ENCODE measurements at regions not wholly inside any gene's neighbourhood (a gene's known extent, or its start where the extent isn't known, plus 50 kb on each side); places are given as distances from the start of the nearest gene placed in this dataset.
"Not testable (repeated sequence)": the region's sequence is repeated elsewhere in the genome, so short reads cannot be mapped to it uniquely, and the experiment has no call there.

DNA sequence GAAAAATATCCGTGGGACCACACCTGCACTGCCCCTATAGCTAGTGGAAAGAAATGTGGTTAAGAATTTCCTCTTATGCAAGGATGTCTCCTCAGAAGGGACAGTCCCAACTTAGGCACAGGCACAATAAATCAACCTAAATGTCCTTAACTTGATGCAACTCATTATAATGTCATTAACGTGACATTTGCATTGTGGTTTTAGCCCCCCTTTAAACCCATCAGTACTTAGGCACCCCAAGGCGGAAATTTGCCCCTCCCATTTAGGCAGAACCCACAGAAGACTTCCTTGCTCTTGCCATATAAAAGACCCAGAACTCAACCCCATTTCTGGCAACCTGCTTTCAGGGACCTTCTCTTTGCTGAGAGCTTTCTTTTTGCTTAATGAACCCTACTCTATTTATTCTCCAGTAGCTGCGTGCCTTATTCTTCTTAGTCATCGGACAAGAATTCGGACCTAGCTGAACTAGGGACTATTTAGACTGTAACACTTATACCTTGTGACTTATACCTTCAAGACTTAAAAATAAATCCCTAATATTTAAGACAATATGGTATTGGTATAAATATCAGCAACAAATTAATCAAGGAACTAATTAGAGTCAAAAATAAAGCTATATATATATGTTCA lies 1281.6 kb upstream of the TMEFF2 start:
- DNase-seq: no peak

DNA sequence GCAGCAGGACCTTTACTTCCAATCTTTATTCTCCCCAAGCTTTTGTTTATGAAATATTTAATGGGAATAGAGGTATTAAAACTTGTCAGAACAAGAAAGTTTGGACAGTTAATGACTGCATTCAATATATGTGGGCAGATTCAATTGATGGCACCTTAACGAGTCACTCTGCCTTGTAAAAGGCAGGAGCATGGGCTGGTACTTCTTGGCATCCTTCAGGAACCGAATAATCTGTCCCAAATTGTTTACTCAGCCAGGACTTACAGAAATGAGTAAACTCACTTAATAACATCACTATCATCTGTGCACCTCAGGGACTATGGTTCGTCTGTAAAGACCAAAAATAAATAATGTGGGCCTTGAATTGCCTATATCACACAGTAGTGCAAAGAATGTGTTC lies 1280.3 kb upstream of the TMEFF2 start:
- no peak for DNase-seq

DNA sequence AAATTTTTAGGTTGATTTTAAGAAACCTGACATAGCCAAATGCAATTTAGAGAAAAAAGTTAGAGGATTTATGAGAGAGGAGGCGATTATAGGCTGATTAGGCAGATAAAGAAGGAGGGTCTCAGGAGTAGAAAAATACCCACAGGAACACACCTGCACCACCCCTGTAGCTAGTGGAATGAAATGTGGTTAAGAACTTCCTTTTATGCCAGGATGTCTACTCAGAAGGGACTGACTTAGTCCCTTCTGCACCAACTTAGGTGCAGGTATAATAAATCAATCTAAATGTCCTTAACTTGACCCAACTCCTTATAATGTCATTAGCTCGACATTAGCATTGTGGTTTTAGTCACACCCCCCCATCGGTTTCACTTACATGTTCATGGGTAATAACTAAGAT lies 1274.5 kb upstream of the TMEFF2 start:
- DNase-seq: no peak

DNA sequence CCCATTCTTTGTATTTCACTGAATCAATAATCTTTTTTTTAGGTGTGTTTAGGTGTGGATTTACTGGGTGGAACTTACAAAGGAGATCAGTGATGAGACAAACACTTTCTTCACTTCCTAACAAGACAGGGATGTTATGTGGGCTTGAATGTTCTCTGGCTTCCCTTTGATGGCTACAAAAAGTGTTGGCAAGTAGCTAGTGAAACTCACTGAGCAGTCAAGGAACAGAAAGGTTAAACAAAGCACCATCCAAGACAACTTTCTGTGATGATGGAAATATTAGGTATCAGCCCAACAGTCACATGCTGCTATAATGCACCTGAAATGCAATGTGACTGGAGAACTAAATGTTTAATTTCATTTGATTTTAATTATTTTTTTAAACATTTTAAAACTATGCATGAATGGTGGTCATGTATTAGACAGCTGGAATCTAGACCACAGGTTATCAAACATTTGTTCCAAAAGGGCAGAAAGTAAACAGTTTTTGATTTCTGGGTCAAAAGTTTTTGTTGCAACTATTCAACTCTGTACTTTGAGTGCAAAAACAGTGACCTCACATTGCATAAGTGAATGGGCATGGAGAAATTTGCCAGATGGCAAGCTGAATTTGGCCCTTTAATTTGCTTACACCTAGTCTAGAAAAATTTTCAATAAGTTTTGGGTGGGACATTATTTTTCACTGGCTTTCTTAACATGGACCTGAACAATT lies 1272.7 kb upstream of the TMEFF2 start:
- DNase-seq: no peak

DNA sequence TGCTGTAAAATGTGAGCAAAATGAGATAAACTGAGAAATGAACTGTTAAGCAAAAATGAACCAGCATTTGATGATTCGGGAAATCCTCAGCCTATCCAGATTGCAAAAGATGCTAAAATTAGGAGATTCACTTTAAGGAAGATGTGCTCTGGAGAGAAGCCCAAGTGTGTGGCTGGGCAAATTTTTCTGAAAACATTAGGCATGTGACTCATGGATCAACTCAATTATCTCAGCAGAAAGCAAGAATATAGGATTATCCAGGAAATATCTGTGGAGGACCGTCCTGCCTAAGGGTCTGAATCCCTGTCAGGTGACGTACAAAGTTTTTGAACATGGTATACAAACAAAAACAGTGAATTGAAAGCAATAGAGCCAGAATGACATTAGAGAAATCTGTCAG lies 1268.3 kb upstream of the TMEFF2 start:
- DNase-seq: peak in 1 of 3 donors; percentile 7

DNA sequence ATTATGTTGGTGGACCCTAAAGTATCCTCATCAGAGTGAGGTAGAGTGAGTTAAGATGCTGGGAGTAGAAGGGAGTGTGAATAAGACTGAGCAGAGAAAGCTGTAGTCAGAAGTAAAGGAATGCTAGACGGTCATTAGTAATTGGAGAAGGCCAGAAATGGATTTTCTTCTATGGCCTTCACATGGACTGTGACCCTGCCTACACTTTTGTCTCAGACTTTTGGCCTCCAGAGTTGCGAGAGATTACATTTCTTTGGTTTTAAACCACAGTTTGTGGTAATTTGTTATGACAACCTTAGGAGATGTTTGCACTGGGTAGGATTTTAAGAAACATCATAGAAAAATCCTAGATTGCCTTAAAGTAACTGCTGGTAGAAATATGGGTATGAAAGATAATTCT lies 1267.7 kb upstream of the TMEFF2 start:
- no peak for DNase-seq

DNA sequence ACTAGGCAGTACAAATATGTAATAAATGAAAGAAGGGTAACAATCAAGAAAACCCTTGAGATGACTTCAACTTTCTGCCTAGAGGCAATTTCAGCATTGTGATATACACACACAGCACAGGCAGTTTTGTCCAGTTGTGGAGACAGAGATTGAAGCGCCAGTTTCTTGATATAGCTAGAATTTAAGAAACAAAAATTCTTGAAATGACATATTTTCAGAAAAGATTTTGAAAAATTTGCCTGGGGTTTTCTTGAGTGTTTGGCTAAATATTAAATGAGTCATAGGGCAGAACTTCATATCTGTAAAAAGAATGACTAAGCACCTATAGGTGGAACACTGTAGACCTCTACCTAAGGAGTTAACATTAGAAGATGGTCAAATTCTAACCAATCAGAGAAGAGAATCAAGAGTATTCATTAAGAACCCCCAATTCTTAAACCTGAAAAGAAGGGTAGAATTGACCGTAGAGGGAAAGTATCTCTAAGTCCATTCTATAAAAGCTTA lies 1266.8 kb upstream of the TMEFF2 start:
- DNase-seq: no peak

DNA sequence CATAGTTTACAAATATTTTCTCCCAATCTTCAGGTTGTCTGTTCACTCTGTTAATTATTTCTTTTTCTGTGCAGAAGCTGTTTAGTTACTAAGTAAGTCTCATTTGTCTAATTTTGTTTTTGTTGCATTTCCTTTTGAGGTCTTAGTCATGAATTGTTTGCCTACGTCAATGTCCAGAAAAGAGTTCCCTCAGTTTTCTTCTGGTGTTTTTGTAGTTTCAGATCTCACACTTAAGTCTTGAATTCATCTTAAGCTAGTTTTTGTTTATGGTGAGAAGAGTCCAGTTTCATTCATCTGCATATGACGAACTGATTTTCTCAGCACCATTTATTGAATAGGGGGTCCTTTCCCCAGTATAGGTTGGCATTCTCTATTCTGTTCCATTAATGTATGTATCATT lies 1252.2 kb upstream of the TMEFF2 start:
- DNase-seq: no peak

DNA sequence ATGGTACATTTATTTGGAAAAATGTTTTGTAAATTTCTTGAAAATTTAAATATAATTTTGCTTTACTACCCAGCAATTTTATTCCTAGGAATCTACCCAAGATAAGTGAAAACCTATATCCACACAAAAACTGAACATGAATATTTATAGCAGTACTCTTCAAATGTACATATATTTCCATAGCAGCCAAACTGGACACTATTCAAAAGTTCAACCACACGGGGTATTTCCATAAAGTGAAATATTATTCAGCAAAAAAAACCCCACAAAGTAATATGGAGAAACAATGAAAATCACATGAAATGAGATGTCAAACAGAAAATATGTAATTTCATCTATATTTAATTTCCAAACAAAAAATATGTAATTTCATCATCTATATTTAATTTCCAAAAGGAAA lies 1247.6 kb upstream of the TMEFF2 start:
- no peak for DNase-seq

DNA sequence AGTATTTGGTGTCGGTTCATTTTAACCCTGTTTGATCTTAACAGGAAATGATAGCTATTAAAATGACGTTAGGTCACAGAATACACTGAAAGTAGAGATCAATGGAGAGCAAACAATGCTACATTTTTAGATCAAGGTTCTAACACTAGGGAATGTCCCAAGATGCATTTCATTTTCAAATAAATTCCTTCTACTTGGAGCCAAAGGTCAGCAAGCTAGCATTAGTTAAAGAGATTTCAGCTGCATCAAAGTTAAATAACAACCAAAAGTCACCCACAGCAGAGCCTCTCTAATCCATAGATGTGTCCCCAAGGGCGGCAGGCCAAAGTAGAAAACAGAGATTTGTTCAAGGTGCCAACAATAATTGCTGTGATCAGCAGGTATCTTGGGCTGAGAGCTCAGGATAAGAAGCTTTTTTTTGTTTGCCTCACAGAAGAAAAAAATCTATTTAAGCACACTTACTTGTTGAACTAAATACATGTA lies 1233.6 kb upstream of the TMEFF2 start:
- DNase-seq: no peak

DNA sequence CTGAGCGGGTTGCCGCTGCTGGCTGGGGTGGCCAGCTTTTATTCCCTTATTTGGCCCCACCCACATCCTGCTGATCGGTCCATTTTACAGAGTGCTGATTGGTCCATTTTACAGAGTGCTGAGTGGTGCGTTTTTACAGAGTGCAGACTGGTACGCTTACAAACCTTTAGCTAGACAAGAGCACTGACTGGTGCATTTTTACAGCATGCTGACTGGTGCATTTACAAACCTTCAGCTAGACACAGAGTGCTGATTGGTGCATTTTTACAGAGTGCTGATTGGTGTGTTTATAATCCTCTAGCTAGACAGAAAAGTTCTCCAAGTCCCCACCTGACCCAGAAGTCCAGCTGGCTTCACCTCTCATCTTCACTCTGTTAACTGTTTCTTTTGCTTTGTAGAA lies 1217.6 kb upstream of the TMEFF2 start:
- DNase-seq: not testable (repeated sequence)

DNA sequence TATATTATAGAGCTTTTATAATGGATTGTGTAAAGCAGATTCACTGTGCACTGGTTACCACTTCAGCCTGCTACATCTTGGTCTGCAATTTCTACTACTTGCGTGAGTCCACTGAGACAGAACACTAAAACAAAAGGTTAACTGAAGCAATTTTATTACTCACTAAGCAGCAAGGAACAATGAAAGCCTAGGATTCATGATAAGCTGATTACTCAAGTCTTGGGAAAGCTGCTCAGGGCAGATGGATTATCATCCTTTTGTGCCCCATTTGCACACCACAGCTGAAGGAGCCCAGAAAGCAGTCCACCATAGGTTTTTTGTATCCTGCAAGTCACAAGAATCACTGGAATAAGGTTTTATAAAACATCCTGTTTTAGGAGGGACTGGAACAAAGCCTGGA lies 1215.2 kb upstream of the TMEFF2 start:
- no peak for DNase-seq

DNA sequence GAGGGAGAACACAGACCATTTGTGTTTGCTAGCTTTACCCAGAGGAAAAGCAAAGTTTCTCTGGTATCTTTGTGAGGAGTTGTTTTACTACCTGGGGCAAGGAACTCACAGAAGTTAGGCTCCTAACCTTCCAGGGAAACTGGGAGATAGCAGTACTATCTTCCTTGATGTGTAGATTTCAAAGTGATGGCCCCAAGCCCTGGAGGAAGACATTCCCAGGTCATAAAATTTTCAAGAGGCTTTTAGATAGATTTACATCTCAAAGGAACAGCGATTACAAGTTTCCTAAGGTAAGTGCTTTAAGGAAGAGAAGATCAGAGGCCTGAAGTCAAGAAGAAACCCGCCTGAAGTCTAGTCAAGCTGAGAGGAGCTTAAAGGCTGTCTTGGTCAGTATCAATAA lies 1187.8 kb upstream of the TMEFF2 start:
- no peak for DNase-seq

DNA sequence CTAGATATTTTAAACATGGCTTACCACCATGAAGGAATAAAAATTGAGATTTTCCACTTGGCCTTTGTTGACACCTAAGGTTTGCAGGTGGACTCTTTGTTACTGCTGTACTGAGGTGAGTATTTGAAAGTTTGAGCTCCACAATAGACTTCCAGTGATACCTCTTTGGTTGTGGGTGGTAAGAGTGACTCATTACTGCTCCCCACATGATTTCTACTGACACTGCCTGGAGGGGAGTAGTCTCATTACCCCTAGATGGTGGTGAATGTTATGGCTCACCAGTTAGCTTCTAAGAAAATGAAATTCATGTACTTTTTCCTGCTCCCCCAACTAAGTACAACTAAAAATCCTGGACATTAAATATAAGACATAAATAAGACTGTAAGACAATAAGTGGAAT lies 1183.1 kb upstream of the TMEFF2 start:
- DNase-seq: no peak

DNA sequence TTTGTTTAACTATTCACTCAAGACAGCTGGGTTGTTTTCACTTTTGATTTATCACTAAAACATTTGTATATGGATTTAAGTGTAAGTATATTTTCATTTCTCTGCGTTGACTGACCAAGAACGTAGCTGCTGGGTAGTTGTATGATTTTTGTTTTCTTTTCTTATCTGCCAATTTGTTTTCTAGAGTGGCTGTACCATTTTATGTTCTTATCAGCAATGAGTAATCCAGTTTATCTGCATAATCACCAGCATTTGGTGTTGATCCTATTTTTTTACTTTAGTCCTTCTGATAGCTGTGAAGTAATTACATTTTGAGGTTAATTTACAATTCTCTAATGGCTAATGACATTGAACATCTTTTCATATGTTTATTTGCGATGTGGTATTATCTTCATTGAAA lies 1178.4 kb upstream of the TMEFF2 start:
- no peak for DNase-seq

DNA sequence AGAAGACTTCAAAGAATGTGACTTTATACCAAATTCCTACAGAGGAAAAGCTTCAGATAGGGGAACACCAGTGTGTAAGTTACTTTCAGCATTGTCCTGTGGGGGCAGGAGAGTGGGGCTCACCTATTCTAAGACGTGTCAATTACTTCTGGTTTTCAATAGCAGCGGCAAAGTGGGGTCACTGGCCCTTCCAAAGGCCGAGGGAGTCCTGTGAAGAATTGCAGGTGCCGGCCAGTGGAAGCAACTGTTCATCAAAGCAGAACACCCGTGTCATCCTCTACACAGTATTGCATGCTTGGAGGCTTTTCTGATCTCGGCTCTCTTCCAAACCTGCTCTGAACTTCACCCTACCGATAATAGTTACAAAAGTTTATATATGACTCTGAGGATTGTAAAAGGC lies 1176.5 kb upstream of the TMEFF2 start:
- DNase-seq: no peak

DNA sequence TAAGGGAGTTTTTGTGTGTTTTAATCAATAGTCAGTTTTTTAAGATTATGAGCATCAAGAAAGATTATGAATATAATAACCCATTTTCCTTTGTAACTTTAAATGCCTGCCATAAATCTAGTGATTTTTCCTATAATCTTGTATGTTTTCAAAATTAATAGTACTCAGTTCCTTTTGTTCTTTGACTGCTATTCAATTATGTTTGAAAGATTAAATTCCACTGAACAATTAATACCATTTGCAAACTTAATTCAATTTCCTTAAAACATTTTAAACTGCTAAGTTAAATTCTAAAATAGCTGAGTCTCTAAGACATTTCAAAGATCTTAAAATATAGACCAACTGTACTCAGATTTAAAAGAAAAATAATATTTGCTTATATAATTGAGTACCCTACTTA lies 1173.9 kb upstream of the TMEFF2 start:
- DNase-seq: no peak

DNA sequence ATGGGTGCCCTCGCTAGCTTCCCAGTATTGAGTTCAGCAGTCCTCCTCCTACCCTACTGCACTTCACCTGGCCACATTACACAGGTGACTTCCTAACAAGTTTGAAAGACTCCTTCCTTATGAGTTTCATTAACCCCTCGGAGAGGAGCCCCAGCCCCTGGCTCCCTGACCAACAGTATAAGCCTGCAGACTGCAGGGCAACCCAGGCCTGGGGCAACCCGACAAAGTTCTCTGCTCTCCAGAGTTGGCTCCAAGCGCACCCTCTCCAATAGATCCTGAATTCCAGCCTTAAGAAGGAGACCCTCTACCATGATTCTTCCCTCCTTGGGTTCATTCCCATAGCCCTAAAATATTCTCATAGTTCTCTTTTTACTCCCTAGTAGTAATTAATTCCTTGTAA lies 1162.8 kb upstream of the TMEFF2 start:
- DNase-seq: no peak

DNA sequence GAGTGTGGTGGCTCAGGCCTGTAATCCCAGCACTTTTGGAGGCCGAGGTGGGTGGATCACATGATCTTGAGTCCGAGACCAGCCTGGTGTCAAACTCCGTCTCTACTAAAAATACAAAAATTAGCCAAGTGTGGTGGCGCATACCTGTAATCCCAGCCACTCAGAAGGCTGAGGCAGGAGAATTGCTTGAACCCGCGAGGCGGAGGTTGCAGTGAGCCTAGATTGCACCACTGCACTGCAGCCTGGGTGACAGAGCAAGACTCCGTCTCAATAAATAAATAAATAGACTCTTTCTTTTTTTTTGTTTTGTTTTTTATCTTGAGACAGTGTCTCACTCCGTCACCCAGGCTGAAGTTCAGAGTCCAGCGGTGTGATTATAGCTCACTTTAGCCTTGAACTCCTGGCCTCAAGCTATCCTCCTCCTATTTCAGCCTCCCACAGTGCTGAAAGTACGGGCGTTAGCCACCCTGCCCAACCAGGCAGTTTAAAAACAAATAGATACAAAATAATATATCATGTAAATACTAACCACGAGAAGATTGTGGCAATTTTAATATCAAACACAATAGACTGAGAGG lies 1158.0 kb upstream of the TMEFF2 start:
- DNase-seq: not testable (repeated sequence)

DNA sequence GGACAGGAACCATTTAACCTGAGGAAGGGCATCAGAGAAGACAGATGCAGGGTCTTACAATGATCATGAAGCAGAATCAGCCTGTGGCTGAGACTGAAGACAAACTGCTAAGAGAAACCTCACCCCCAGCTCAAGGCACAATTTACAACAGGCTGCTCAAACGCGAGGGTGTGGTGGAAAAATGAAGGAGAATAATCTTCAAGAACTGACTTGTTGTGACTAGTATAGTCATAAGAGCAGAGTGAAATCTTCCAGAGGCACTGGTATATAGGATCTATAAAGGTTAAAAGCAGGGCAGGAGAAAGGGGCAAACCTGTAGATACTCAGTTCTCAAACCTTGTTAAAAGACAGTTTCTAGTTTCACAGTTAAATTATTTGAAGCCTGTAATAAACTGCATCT lies 1155.8 kb upstream of the TMEFF2 start:
- DNase-seq: no peak

DNA sequence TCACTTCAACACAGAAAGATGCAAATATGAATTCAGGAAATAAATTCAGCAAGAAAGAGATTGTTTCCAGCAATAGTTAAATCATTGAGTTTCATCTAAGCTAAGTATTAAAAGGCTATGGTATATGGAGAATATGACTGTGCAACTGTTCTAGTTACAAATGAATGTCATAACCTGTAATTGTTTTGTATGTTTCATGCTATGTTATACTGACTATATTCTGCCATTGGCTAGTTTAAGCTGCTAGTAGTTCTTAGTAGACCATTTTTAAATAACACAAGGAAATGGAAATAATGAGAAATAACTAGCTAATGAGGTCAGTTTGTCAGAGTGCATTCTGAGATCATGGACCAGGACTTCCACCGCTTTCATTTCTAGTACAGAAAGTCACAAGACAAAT lies 1154.9 kb upstream of the TMEFF2 start:
- no peak for DNase-seq

DNA sequence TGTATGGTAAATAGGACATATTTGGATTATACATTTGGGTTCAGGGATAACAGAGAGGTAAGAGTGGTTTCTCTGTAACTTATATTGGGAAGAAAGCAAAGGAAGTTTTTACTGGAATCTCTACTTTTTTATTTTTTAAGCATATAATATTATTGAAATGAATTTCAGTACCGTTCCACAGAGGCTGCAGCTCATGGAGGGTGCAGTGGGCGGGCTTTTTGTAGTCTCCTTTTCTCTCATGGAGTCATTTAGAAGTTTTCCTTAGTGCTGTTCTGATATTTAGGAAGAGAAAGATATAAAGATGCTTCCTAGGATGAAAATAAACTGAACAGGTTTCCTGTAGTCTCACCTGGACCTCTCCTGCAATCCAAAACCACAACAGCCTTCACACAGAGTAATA lies 1153.3 kb upstream of the TMEFF2 start:
- DNase-seq: no peak

DNA sequence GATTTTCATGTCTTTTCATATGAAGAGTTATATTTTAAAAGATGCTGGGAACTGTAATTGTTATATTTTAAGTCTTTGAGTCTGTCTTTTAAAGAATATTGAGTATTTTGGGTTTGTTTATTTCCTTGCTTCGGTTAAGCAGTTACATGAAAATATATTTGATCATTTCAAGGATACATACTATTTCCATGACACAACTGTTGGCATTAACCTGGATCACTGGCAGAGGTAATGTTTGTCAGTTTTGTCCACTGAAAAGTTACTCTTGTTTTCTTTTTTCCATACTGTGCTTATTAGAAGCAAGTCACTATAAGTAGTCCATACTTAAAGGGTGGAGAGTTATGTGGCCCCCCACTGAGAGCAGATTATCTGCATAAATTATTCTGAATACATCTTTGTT lies 1142.0 kb upstream of the TMEFF2 start:
- peak; percentile 21 to 61 (median 37) for DNase-seq
